ENCODE measurements at regions not wholly inside any gene's neighbourhood (a gene's known extent, or its start where the extent isn't known, plus 50 kb on each side); places are given as distances from the start of the nearest gene placed in this dataset.

GRCh38 chr6:163725008-163725941 lies 310.8 kb downstream of the QKI start:
- no peaks in the 10 kb centered on the region for H3K9me3 Mint-ChIP-seq
- no peak overlapping the region for H3K4me3 Mint-ChIP-seq
- Histone ChIP-seq H3K9me3 (no peaks in the 10 kb centered on the region), H3K27ac (ENCODE audit: low read length) (no peak overlapping the region), H3K4me1 (ENCODE audit: control insufficient read depth in 1 of 2, extremely low read depth in 1 of 2, insufficient read depth in 2 of 2, low read length in 2 of 2) (peaks cover 0 to 3% of the 10 kb centered on the region in 2 experiments), H3K27me3 (replicated peaks in 1 of 2; ENCODE audit: control insufficient read depth in 2 of 2, extremely low read depth in 1 of 2, insufficient read depth in 2 of 2, low read length in 1 of 2) (peaks cover 0 to 7% of the 10 kb centered on the region in 2 experiments), H3K36me3 (ENCODE audit: control insufficient read depth in 2 of 2, extremely low read depth in 1 of 2, insufficient read depth in 1 of 2, low read length in 1 of 2) (no peaks in the 10 kb centered on the region), H3K4me3 (ENCODE audit: control insufficient read depth in 1 of 2, extremely low read depth in 1 of 2, low read length in 1 of 2) (no peak overlapping the region)
- no peak overlapping the region for H3K27ac Mint-ChIP-seq
- no peaks in the 10 kb centered on the region for H3K4me1 Mint-ChIP-seq
- ATAC-seq (replicated peaks in 1 of 4) (no peak), DNase-seq (no peak)
- peaks cover 0 to 6% of the 10 kb centered on the region in 2 donors for H3K27me3 Mint-ChIP-seq
- ChIA-PET CTCF (no interaction called here), POLR2A (no interaction called here)
- 88% methylated on average over 15 of the region's 19 CpGs for WGBS (ENCODE audit: insufficient coverage)
- no peaks in the 10 kb centered on the region for H3K36me3 Mint-ChIP-seq

GRCh38 chr6:163724196-163724595 lies 309.7 kb downstream of the QKI start:
- no peak overlapping the region for H3K4me3 Mint-ChIP-seq
- no peak overlapping the region for H3K27ac ChIP-seq (ENCODE audit: low read length)
- no peak for ATAC-seq (replicated peaks in 1 of 4)
- H3K9me3 Mint-ChIP-seq: no peaks in the 10 kb centered on the region
- H3K36me3 Mint-ChIP-seq: no peaks in the 10 kb centered on the region
- DNase-seq: no peak
- ChIA-PET CTCF (no interaction called here), POLR2A (no interaction called here)
- H3K27me3 ChIP-seq (replicated peaks in 1 of 2; ENCODE audit: control insufficient read depth in 2 of 2, extremely low read depth in 1 of 2, insufficient read depth in 2 of 2, low read length in 1 of 2): peaks cover 0 to 7% of the 10 kb centered on the region in 2 experiments
- H3K27me3 Mint-ChIP-seq: peaks cover 0 to 3% of the 10 kb centered on the region in 2 donors
- peaks cover 0 to 3% of the 10 kb centered on the region in 2 experiments for H3K4me1 ChIP-seq (ENCODE audit: control insufficient read depth in 1 of 2, extremely low read depth in 1 of 2, insufficient read depth in 2 of 2, low read length in 2 of 2)
- H3K4me3 ChIP-seq (ENCODE audit: control insufficient read depth in 1 of 2, extremely low read depth in 1 of 2, low read length in 1 of 2): no peak overlapping the region
- no peak overlapping the region for H3K27ac Mint-ChIP-seq
- no CpG with 5 or more reads among the region's 8 CpGs for WGBS (ENCODE audit: insufficient coverage)
- no peaks in the 10 kb centered on the region for H3K4me1 Mint-ChIP-seq
- H3K9me3 ChIP-seq: no peaks in the 10 kb centered on the region
- H3K36me3 ChIP-seq (ENCODE audit: control insufficient read depth in 2 of 2, extremely low read depth in 1 of 2, insufficient read depth in 1 of 2, low read length in 1 of 2): no peaks in the 10 kb centered on the region

GRCh38 chr6:163723759-163724158 lies 309.2 kb downstream of the QKI start:
- Histone ChIP-seq H3K36me3 (ENCODE audit: control insufficient read depth in 2 of 2, extremely low read depth in 1 of 2, insufficient read depth in 1 of 2, low read length in 1 of 2) (no peaks in the 10 kb centered on the region), H3K9me3 (no peaks in the 10 kb centered on the region), H3K27me3 (replicated peaks in 1 of 2; ENCODE audit: control insufficient read depth in 2 of 2, extremely low read depth in 1 of 2, insufficient read depth in 2 of 2, low read length in 1 of 2) (peaks cover 0 to 9% of the 10 kb centered on the region in 2 experiments), H3K4me1 (ENCODE audit: control insufficient read depth in 1 of 2, extremely low read depth in 1 of 2, insufficient read depth in 2 of 2, low read length in 2 of 2) (peaks cover 0 to 3% of the 10 kb centered on the region in 2 experiments), H3K27ac (ENCODE audit: low read length) (no peak overlapping the region), H3K4me3 (ENCODE audit: control insufficient read depth in 1 of 2, extremely low read depth in 1 of 2, low read length in 1 of 2) (no peak overlapping the region)
- no peaks in the 10 kb centered on the region for H3K36me3 Mint-ChIP-seq
- H3K9me3 Mint-ChIP-seq: no peaks in the 10 kb centered on the region
- ATAC-seq (replicated peaks in 1 of 4): no peak
- peaks cover 0 to 1% of the 10 kb centered on the region in 2 donors for H3K27me3 Mint-ChIP-seq
- no peaks in the 10 kb centered on the region for H3K4me1 Mint-ChIP-seq
- no peak for DNase-seq
- WGBS (ENCODE audit: insufficient coverage): 82% methylated on average over 4 of the region's 8 CpGs
- ChIA-PET POLR2A (no interaction called here), CTCF (no interaction called here)
- H3K27ac Mint-ChIP-seq: no peak overlapping the region
- H3K4me3 Mint-ChIP-seq: no peak overlapping the region

- no peaks in the 10 kb centered on the region for H3K9me3 ChIP-seq
- ChIA-PET CTCF (no interaction called here), POLR2A (interaction anchor here in 1 of 2 donors (0.5 kb wide), 1 partner anchor 275 kb away, joined by 3 read pairs; no protein-coding TSS in a partner anchor)
- H3K27me3 Mint-ChIP-seq: peaks cover 0 to 5% of the 10 kb centered on the region in 2 donors
- H3K27ac Mint-ChIP-seq: no peak overlapping the region
- H3K27me3 ChIP-seq (replicated peaks in 1 of 2; ENCODE audit: control insufficient read depth in 2 of 2, extremely low read depth in 1 of 2, insufficient read depth in 2 of 2, low read length in 1 of 2): peaks cover 0 to 9% of the 10 kb centered on the region in 2 experiments
- no peaks in the 10 kb centered on the region for H3K9me3 Mint-ChIP-seq
- H3K4me3 ChIP-seq (ENCODE audit: control insufficient read depth in 1 of 2, extremely low read depth in 1 of 2, low read length in 1 of 2): no peak overlapping the region
- H3K4me3 Mint-ChIP-seq: no peak overlapping the region
- H3K36me3 ChIP-seq (ENCODE audit: control insufficient read depth in 2 of 2, extremely low read depth in 1 of 2, insufficient read depth in 1 of 2, low read length in 1 of 2): no peaks in the 10 kb centered on the region
- no peak for DNase-seq
- H3K4me1 ChIP-seq (ENCODE audit: control insufficient read depth in 1 of 2, extremely low read depth in 1 of 2, insufficient read depth in 2 of 2, low read length in 2 of 2): no peaks in the 10 kb centered on the region
- ATAC-seq (replicated peaks in 1 of 4): no peak
- no peak overlapping the region for H3K27ac ChIP-seq (ENCODE audit: low read length)
- WGBS (ENCODE audit: insufficient coverage): 76% methylated on average over 8 of the region's 13 CpGs
- H3K36me3 Mint-ChIP-seq: no peaks in the 10 kb centered on the region
- peaks cover 0 to 7% (median 0%) of the 10 kb centered on the region in 3 donors for H3K4me1 Mint-ChIP-seq
Observed at GRCh38 chr6:163721922-163722692, 307.6 kb downstream of the QKI start.

GRCh38 chr6:163721435-163721834 lies 306.9 kb downstream of the QKI start:
- DNase-seq (no peak), ATAC-seq (replicated peaks in 1 of 4) (no peak)
- WGBS (ENCODE audit: insufficient coverage): no CpG with 5 or more reads among the region's 1 CpG
- Mint-ChIP-seq H3K4me3 (no peak overlapping the region), H3K36me3 (no peaks in the 10 kb centered on the region), H3K27me3 (peaks cover 0 to 6% of the 10 kb centered on the region in 2 donors), H3K4me1 (peaks cover 0 to 7% (median 0%) of the 10 kb centered on the region in 3 donors), H3K27ac (no peak overlapping the region), H3K9me3 (no peaks in the 10 kb centered on the region)
- H3K9me3 ChIP-seq: no peaks in the 10 kb centered on the region
- no peak overlapping the region for H3K27ac ChIP-seq (ENCODE audit: low read length)
- CTCF ChIA-PET: no interaction called here
- no peaks in the 10 kb centered on the region for H3K4me1 ChIP-seq (ENCODE audit: control insufficient read depth in 1 of 2, extremely low read depth in 1 of 2, insufficient read depth in 2 of 2, low read length in 2 of 2)
- H3K4me3 ChIP-seq (ENCODE audit: control insufficient read depth in 1 of 2, extremely low read depth in 1 of 2, low read length in 1 of 2): no peak overlapping the region
- POLR2A ChIA-PET: no interaction called here
- no peaks in the 10 kb centered on the region for H3K36me3 ChIP-seq (ENCODE audit: control insufficient read depth in 2 of 2, extremely low read depth in 1 of 2, insufficient read depth in 1 of 2, low read length in 1 of 2)
- H3K27me3 ChIP-seq (replicated peaks in 1 of 2; ENCODE audit: control insufficient read depth in 2 of 2, extremely low read depth in 1 of 2, insufficient read depth in 2 of 2, low read length in 1 of 2): peaks cover 0 to 13% of the 10 kb centered on the region in 2 experiments

- H3K36me3 ChIP-seq (ENCODE audit: control insufficient read depth in 2 of 2, extremely low read depth in 1 of 2, insufficient read depth in 1 of 2, low read length in 1 of 2): no peaks in the 10 kb centered on the region
- H3K9me3 ChIP-seq: no peaks in the 10 kb centered on the region
- ChIA-PET CTCF (no interaction called here), POLR2A (no interaction called here)
- DNase-seq: no peak
- Mint-ChIP-seq H3K9me3 (no peaks in the 10 kb centered on the region), H3K36me3 (no peaks in the 10 kb centered on the region), H3K4me1 (peaks cover 0 to 7% (median 0%) of the 10 kb centered on the region in 3 donors), H3K27me3 (peaks cover 0 to 6% of the 10 kb centered on the region in 2 donors), H3K4me3 (no peak overlapping the region), H3K27ac (no peak overlapping the region)
- H3K27ac ChIP-seq (ENCODE audit: low read length): no peak overlapping the region
- H3K4me3 ChIP-seq (ENCODE audit: control insufficient read depth in 1 of 2, extremely low read depth in 1 of 2, low read length in 1 of 2): no peak overlapping the region
- H3K27me3 ChIP-seq (replicated peaks in 1 of 2; ENCODE audit: control insufficient read depth in 2 of 2, extremely low read depth in 1 of 2, insufficient read depth in 2 of 2, low read length in 1 of 2): peaks cover 0 to 15% of the 10 kb centered on the region in 2 experiments
- no peaks in the 10 kb centered on the region for H3K4me1 ChIP-seq (ENCODE audit: control insufficient read depth in 1 of 2, extremely low read depth in 1 of 2, insufficient read depth in 2 of 2, low read length in 2 of 2)
- ATAC-seq (replicated peaks in 1 of 4): no peak
- WGBS (ENCODE audit: insufficient coverage): 88% methylated on average over 1 of the region's 4 CpGs
Observed at GRCh38 chr6:163720460-163721235, 306.1 kb downstream of the QKI start.

Measured in T-cell (primary cell).